GM18502 (cell line): ENCODE measurements at regions not wholly inside any gene's neighbourhood (a gene's known extent, or its start where the extent isn't known, plus 50 kb on each side); places are given as distances from the start of the nearest gene placed in this dataset.
"Not testable (repeated sequence)": the region's sequence is repeated elsewhere in the genome, so short reads cannot be mapped to it uniquely, and the experiment has no call there.

ENCODE experiments used
- ATAC-seq: cut with Tn5 transposase; IDR thresholded peaks from one replicate; pipeline ENCODE4 v1.9.1; 2021; ENCODE audit warnings: mild to moderate bottlenecking; ENCODE audit not compliant: unreplicated experiment, poor library complexity

DNA sequence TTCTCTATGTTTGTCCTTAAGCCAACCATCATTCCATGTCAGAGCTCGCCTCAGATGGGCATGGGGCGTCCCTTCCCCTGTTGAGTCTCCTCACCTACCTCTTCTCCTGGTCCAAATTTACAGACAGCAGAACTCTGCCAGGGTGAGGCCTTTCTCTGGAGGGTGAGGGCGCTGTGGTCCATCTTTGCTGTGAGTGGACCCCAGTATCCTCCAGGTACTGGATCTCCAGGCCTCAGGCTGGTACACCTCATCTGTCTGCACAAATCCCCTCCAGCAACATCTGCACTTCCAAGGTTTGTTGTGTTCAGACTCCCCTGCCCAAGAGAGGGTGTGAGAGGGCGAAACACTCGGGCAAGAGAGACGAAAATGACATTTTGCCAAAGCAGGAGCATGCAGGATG, 63.9 kb upstream of the EDAR start:
- ATAC-seq, result no peak

DNA sequence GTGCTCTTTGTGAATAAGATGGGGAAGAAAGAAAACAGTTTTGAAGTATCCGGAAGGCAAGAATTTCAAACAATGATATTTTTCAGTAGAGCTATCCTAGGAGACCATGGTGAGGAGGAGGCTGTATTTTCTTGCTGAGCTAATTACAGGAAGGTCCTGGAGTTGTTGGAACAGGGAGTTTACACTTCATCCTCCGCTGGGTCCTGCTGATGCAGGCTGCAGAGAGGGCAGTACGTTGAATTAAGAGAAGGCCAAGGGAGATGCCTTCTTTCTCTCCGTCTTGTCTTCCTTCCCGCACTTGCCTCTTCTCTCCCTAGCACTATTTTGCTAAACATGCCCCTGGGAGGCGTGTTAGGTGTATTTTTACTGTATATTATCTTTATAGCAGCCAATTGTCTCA, 60.0 kb upstream of the EDAR start:
- no peak for ATAC-seq

- ATAC-seq, result no peak
Observed at GRCh38 chr2:109048163-109048562, 59.1 kb upstream of the EDAR start.

DNA sequence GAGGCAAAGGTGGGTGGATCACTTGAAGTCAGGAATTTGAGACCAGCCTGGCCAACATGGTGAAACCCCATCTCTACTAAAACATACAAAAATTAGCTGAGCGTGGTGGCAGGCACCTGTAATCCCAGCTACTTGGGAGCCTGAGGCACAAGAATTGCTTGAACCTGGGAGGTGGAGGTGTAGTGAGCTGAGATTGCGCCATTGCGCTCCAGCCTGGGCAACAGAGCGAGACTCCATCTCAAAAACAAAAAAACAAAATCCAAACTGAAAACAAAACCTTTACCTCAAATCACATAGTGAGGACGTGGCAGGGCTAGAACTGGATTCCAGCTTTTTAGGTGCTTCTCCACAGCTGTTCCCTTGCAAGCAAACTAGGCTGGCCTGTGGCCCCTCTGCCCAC, 58.5 kb upstream of the EDAR start:
- not testable (repeated sequence) for ATAC-seq

DNA sequence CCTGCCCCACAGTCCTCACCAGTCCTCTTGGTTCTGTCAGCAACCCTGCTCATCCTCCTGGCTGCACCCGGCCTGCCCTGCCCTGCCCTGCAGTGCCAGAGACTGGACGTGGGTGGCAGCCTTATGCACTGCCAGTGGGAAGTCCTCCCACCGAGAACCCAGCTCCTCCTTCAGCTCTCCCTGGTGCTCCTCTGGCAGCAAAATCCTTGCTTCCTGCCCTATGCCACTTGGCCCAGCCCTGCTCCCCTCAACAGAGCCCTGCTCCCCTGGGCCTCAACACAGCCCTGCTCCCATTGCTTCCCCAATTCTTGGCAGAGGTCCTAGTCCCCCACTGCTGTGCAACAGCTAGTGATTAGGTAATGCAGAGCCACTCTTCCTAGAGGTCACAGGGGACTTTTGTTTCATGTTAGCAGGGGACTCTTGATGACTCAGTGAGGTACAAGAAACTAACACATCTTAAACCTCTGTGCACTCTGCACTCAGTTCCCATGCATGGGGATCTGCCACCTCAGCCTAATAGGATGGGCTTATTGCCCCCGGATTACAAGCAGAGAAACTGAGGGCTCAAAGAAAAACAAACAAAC, 58.0 kb upstream of the EDAR start:
- ATAC-seq, result peak; percentile 86

DNA sequence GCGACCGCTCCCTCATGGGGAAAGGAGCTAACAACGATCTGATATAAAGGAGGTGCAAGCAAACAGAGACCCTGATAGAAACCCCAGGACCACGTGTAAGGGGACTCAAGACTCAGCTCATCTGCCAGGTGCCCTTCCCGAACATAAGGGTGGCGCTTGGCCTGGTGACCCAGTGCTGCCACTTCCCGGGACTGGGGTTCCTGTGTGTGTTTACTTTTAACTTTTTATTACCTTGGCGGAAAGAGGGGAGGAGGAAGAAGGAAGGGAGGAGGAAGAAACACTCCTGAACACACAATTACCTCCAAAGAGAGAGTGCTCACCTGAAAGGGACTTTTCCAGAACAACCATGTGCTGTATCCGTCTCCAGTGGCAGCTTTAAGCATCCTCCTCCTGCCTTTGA, 56.5 kb upstream of the EDAR start:
- no peak for ATAC-seq

- ATAC-seq, result no peak
Observed at GRCh38 chr2:109038992-109039391, 50.0 kb upstream of the EDAR start.
